ENCODE measurements at regions not wholly inside any gene's neighbourhood (a gene's known extent, or its start where the extent isn't known, plus 50 kb on each side); places are given as distances from the start of the nearest gene placed in this dataset.

DNA sequence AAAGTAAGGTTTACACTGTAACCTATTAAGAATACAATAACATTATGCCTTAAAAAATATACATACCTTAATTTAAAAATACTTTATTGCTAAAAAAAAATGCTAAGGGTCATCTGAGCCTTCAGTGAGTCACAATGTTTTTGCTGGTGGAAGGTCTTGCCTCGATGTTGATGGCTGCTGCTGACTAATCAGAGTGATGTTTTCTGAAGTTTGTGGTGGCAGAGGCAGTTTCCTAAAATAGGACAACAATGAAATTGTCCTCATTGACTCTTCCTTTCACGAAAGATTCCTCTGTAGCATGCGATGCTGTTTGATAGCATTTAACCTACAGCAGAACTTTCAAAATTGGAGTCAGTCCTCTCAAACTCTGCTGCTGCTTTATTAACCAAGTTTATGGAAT, 97.6 kb downstream of the FAT3 start:
- TF ChIP-seq, protein P1, sequence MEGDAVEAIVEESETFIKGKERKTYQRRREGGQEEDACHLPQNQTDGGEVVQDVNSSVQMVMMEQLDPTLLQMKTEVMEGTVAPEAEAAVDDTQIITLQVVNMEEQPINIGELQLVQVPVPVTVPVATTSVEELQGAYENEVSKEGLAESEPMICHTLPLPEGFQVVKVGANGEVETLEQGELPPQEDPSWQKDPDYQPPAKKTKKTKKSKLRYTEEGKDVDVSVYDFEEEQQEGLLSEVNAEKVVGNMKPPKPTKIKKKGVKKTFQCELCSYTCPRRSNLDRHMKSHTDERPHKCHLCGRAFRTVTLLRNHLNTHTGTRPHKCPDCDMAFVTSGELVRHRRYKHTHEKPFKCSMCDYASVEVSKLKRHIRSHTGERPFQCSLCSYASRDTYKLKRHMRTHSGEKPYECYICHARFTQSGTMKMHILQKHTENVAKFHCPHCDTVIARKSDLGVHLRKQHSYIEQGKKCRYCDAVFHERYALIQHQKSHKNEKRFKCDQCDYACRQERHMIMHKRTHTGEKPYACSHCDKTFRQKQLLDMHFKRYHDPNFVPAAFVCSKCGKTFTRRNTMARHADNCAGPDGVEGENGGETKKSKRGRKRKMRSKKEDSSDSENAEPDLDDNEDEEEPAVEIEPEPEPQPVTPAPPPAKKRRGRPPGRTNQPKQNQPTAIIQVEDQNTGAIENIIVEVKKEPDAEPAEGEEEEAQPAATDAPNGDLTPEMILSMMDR (IDR thresholded peaks at IDR 0.05) = no peak
- TF ChIP-seq POLR2A (IDR thresholded peaks at IDR 0.05) = no peak
